Activated CD4-positive, alpha-beta memory T cell treated with anti-CD3 and anti-CD28 coated beads for 36 hours (primary cell): ENCODE measurements at regions not wholly inside any gene's neighbourhood (a gene's known extent, or its start where the extent isn't known, plus 50 kb on each side); places are given as distances from the start of the nearest gene placed in this dataset.

Experiments used
- CTCF ChIA-PET: fragments of 350-600 bp; sonication (Branson Sonifier 250); formaldehyde crosslinking; loops from one replicate; lab custom pipeline; 2021; ENCODE audit warnings: antibody characterized with exemption, inconsistent platforms; lab: Charles Lee
- POLR2A ChIA-PET: fragments of 350-600 bp; sonication (Branson Sonifier 250); formaldehyde crosslinking; loops from one replicate; lab custom pipeline; 2021; ENCODE audit warnings: antibody characterized with exemption; lab: Charles Lee
- DNase-seq: peaks from one replicate; pipeline ENCODE4 v3.0.0-alpha.2; 2020
- H3K27ac Mint-ChIP-seq: one replicate; pipeline ENCODE4 v1.8.0; 2021; ENCODE audit warnings: mixed read lengths
- H3K27me3 Mint-ChIP-seq: one replicate; pipeline ENCODE4 v1.8.0; 2021; ENCODE audit warnings: mixed read lengths
- H3K36me3 Mint-ChIP-seq: one replicate; pipeline ENCODE4 v1.8.0; 2021; ENCODE audit warnings: mixed read lengths
- H3K4me1 Mint-ChIP-seq: one replicate; pipeline ENCODE4 v1.8.0; 2021; ENCODE audit warnings: low read depth, mixed read lengths
- H3K4me3 Mint-ChIP-seq: one replicate; pipeline ENCODE4 v1.8.0; 2021; ENCODE audit warnings: mild to moderate bottlenecking, mixed read lengths
- H3K9me3 Mint-ChIP-seq: one replicate; pipeline ENCODE4 v1.8.0; 2021; ENCODE audit warnings: mixed read lengths
- intact Hi-C: fragments of 100-400 bp; cut with micrococcal nuclease; formaldehyde crosslinking; loops from one replicate; pipeline ENCODE4 v1.15.1; 2023

- POLR2A ChIA-PET, result no interaction called here
- Mint-ChIP-seq H3K27ac (no peak overlapping the region), H3K9me3 (peaks cover 8% of the 10 kb centered on the region), H3K4me1 (no peaks in the 10 kb centered on the region), H3K27me3 (no peaks in the 10 kb centered on the region), H3K36me3 (no peaks in the 10 kb centered on the region), H3K4me3 (no peak overlapping the region)
- DNase-seq, result no peak
- intact Hi-C loops, result no loop called here
- CTCF ChIA-PET, result no interaction called here
These were observed 319.8 kb downstream of the TDRD15 start for GRCh38 chr2:21443494-21444105.

DNA sequence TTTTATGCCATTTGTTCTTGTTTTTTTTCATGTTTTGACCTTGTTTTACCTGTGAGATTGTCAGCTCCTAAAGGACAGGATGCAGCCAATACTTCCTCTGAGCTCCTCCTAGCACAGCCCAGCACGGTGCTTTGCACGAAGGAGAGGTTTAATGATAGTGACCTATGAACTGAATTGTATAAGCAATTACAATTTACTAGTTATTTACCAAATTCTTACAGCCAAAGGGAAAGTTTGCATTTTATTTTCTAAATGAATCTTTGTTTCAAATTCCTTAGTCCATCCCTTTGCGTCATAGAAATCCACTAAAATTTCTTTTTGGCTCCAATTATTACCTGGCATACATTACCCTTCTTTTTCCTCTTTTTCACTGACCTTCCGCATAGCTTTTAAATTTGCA lies 326.1 kb downstream of the TDRD15 start:
- no peak overlapping the region for H3K27ac Mint-ChIP-seq
- H3K27me3 Mint-ChIP-seq, result no peaks in the 10 kb centered on the region
- no peak for DNase-seq
- no peak overlapping the region for H3K4me3 Mint-ChIP-seq
- H3K9me3 Mint-ChIP-seq, result peaks cover 2% of the 10 kb centered on the region
- ChIA-PET CTCF (no interaction called here), POLR2A (no interaction called here)
- H3K36me3 Mint-ChIP-seq, result no peaks in the 10 kb centered on the region
- H3K4me1 Mint-ChIP-seq, result no peaks in the 10 kb centered on the region
- intact Hi-C loops, result no loop called here

GRCh38 chr2:21451403-21451802 lies 327.6 kb downstream of the TDRD15 start:
- intact Hi-C loops, result no loop called here
- DNase-seq, result no peak
- Mint-ChIP-seq H3K9me3 (no peaks in the 10 kb centered on the region), H3K4me1 (no peaks in the 10 kb centered on the region), H3K27ac (no peak overlapping the region), H3K36me3 (no peaks in the 10 kb centered on the region), H3K4me3 (no peak overlapping the region), H3K27me3 (no peaks in the 10 kb centered on the region)
- POLR2A ChIA-PET, result no interaction called here
- CTCF ChIA-PET, result no interaction called here

GRCh38 chr2:21452263-21452662 lies 328.5 kb downstream of the TDRD15 start:
- Mint-ChIP-seq H3K27ac (no peak overlapping the region), H3K36me3 (no peaks in the 10 kb centered on the region), H3K4me1 (no peaks in the 10 kb centered on the region), H3K9me3 (no peaks in the 10 kb centered on the region), H3K4me3 (no peak overlapping the region), H3K27me3 (no peaks in the 10 kb centered on the region)
- intact Hi-C loops, result no loop called here
- ChIA-PET POLR2A (no interaction called here), CTCF (no interaction called here)
- no peak for DNase-seq

DNA sequence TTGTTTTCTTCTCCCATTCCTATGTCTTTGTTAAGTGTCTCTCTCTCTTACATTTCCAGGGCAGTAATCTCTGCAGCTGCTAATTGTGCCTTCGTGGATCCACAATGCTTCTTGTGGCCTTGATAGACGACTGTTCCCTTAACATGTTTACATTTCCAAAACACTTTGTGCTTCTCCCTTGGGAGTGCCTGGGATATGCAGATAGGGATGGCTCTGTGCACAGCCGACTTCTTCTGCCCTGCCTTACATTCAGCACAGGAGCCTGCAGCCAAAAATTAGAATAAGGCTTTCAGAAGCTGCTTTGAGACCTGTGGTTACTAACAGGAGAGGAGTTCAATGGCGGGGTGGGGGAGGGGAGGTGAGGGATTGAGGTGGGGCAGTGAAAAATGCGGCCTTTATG lies 328.9 kb downstream of the TDRD15 start:
- no peak overlapping the region for H3K4me3 Mint-ChIP-seq
- no peak for DNase-seq
- no peaks in the 10 kb centered on the region for H3K36me3 Mint-ChIP-seq
- CTCF ChIA-PET, result no interaction called here
- H3K4me1 Mint-ChIP-seq, result no peaks in the 10 kb centered on the region
- intact Hi-C loops, result no loop called here
- no peak overlapping the region for H3K27ac Mint-ChIP-seq
- no peaks in the 10 kb centered on the region for H3K9me3 Mint-ChIP-seq
- POLR2A ChIA-PET, result no interaction called here
- no peaks in the 10 kb centered on the region for H3K27me3 Mint-ChIP-seq

DNA sequence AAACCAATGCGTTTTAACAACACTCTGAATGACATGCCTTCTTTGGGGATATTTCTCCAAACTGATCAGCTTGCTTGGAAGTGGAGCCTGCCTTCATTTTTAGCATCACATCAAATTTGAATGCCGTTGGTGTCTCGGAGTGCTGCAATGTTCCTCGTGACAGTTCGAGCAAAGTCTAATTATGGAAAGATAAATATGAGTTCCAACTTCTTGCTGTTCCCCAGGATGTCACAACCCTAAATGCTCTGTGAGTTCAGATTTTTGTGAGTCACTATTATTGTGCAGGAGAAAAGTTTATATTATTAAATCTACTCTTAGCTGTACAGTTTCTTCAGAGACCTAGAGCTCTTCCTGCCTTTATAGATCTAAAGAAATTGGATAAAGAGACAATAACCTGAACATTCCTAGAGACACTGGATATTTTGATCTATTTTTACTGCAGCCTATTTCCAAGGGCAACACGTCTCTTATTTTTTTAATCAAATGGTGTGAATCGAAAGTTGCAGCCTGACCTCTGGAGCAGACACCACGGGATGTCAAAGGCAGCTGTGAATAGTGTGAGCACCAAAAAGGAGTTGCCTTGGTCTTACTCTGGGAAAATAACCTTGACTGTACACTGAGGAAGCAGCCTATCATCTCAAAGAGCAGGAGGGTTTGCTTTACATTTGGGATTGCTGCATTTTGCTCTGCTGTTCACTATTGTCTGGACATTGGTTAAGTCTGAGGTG lies 330.1 kb downstream of the TDRD15 start:
- H3K27me3 Mint-ChIP-seq, result no peaks in the 10 kb centered on the region
- H3K4me1 Mint-ChIP-seq, result no peaks in the 10 kb centered on the region
- intact Hi-C loops, result no loop called here
- CTCF ChIA-PET, result no interaction called here
- H3K27ac Mint-ChIP-seq, result no peak overlapping the region
- H3K9me3 Mint-ChIP-seq, result no peaks in the 10 kb centered on the region
- POLR2A ChIA-PET, result no interaction called here
- DNase-seq, result no peak
- no peaks in the 10 kb centered on the region for H3K36me3 Mint-ChIP-seq
- H3K4me3 Mint-ChIP-seq, result no peak overlapping the region

- peaks cover 3% of the 10 kb centered on the region for H3K9me3 Mint-ChIP-seq
- ChIA-PET POLR2A (no interaction called here), CTCF (no interaction called here)
- intact Hi-C loops, result no loop called here
- no peak overlapping the region for H3K4me3 Mint-ChIP-seq
- no peaks in the 10 kb centered on the region for H3K36me3 Mint-ChIP-seq
- no peaks in the 10 kb centered on the region for H3K4me1 Mint-ChIP-seq
- no peak for DNase-seq
- H3K27ac Mint-ChIP-seq, result no peak overlapping the region
- no peaks in the 10 kb centered on the region for H3K27me3 Mint-ChIP-seq
These were observed 331.1 kb downstream of the TDRD15 start for GRCh38 chr2:21454839-21455238.

DNA sequence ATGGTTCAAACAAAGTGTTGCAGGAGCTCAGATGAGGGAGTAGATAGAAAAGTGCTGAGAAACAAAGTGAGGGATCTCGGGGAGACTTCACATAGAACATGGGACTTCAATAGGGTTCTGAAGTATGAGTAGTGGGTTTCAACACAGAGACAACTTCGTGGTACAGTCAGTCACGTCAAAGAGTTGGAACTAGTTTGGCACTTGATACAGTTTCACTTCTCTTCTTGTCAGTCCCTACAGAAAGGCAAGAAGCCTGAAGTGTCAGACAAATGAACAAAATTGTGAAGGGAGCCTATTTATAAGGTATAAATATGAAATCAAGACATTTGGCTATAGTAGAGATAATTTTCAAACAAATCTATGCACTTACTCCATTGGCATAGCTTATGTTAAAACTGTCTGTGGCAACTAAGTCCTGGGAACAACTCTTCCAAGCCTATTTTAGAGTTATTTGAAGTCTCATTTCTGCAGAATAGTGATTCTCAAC lies 338.0 kb downstream of the TDRD15 start:
- Mint-ChIP-seq H3K4me3 (no peak overlapping the region), H3K36me3 (no peaks in the 10 kb centered on the region), H3K27ac (no peak overlapping the region), H3K9me3 (peaks cover 3% of the 10 kb centered on the region), H3K27me3 (no peaks in the 10 kb centered on the region), H3K4me1 (no peaks in the 10 kb centered on the region)
- ChIA-PET POLR2A (no interaction called here), CTCF (no interaction called here)
- no peak for DNase-seq
- intact Hi-C loops, result no loop called here

GRCh38 chr2:21466341-21466927 lies 342.7 kb downstream of the TDRD15 start:
- no peak overlapping the region for H3K27ac Mint-ChIP-seq
- intact Hi-C loops, result no loop called here
- no peaks in the 10 kb centered on the region for H3K4me1 Mint-ChIP-seq
- CTCF ChIA-PET, result no interaction called here
- H3K4me3 Mint-ChIP-seq, result no peak overlapping the region
- H3K9me3 Mint-ChIP-seq, result peaks cover 3% of the 10 kb centered on the region
- H3K27me3 Mint-ChIP-seq, result no peaks in the 10 kb centered on the region
- H3K36me3 Mint-ChIP-seq, result no peaks in the 10 kb centered on the region
- POLR2A ChIA-PET, result no interaction called here
- no peak for DNase-seq

DNA sequence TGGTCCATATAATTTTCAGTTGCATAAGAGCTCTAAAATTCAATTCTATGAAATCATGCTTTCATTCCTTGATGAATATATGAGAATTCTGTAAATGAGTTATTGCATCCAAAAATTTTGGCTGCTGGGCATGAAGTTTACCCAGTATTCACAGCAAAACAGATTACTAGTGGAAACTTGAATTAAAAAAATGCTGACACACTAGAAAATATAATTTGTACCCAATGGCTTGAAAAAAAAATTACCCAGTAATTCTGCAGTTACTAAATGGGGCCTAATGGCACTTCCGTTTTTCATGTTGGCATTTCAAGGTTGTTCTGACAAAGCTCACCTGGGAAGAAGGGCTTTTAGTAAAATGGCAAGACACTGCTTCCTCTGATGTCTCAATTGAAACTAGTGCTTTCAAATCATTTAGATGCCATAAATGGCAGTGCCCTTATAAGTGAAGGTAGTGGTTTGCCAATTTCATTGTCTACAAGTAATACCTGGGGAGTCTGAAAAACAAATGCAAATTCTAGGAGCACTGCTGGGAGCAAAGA lies 343.6 kb downstream of the TDRD15 start:
- no peak for DNase-seq
- CTCF ChIA-PET, result no interaction called here
- intact Hi-C loops, result no loop called here
- H3K36me3 Mint-ChIP-seq, result no peaks in the 10 kb centered on the region
- peaks cover 3% of the 10 kb centered on the region for H3K9me3 Mint-ChIP-seq
- POLR2A ChIA-PET, result no interaction called here
- no peaks in the 10 kb centered on the region for H3K4me1 Mint-ChIP-seq
- H3K27me3 Mint-ChIP-seq, result no peaks in the 10 kb centered on the region
- no peak overlapping the region for H3K27ac Mint-ChIP-seq
- H3K4me3 Mint-ChIP-seq, result no peak overlapping the region

- no peaks in the 10 kb centered on the region for H3K27me3 Mint-ChIP-seq
- H3K36me3 Mint-ChIP-seq, result no peaks in the 10 kb centered on the region
- CTCF ChIA-PET, result no interaction called here
- no peaks in the 10 kb centered on the region for H3K4me1 Mint-ChIP-seq
- H3K4me3 Mint-ChIP-seq, result no peak overlapping the region
- H3K9me3 Mint-ChIP-seq, result peaks cover 3% of the 10 kb centered on the region
- POLR2A ChIA-PET, result no interaction called here
- intact Hi-C loops, result no loop called here
- DNase-seq, result no peak
- H3K27ac Mint-ChIP-seq, result no peak overlapping the region
These were observed 344.1 kb downstream of the TDRD15 start for GRCh38 chr2:21467910-21468309.

DNA sequence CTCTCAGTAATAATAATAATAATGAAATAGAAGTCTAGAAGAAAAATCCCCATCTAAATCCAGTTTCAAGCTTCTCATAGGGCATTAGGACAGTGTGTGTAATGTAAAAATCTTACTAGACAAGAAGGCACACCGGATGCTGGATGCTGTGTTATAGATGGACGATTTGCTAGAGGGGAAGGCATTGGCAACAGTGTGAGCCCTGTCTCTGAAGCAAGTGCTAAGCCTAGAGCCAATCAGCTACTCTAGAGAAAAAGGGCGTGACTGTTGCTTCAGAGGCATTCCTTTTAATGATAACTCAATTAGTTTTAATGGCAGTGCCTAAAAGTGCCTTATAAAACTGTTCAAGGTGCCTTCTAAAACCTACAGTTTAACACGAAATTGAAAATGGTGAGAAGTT lies 344.9 kb downstream of the TDRD15 start:
- Mint-ChIP-seq H3K4me3 (no peak overlapping the region), H3K4me1 (no peaks in the 10 kb centered on the region), H3K36me3 (no peaks in the 10 kb centered on the region), H3K27me3 (no peaks in the 10 kb centered on the region), H3K27ac (no peak overlapping the region), H3K9me3 (peaks cover 3% of the 10 kb centered on the region)
- ChIA-PET POLR2A (no interaction called here), CTCF (no interaction called here)
- intact Hi-C loops, result no loop called here
- no peak for DNase-seq
